Smooth muscle cell (in vitro differentiated cells): ENCODE measurements at regions not wholly inside any gene's neighbourhood (a gene's known extent, or its start where the extent isn't known, plus 50 kb on each side); places are given as distances from the start of the nearest gene placed in this dataset.

Experiments used
- DNase-seq: peaks from one replicate; lab custom pipeline; 2025; ENCODE audit not compliant: unreplicated experiment; lab: John Stamatoyannopoulos, UW
- H2AFZ ChIP-seq: fragments of 200-600 bp; sonication (generic); 2 replicates; pipeline ENCODE4 v1.6.0; 2016; ENCODE audit warnings: antibody characterized with exemption, low read depth, mild to moderate bottlenecking
- H3F3A ChIP-seq: fragments of 200-600 bp; sonication (generic); 2 replicates; pipeline ENCODE4 v1.6.0; 2017; ENCODE audit warnings: antibody characterized with exemption, low read depth
- H3K27ac ChIP-seq: fragments of 200-600 bp; sonication (generic); 2 replicates; pipeline ENCODE4 v1.5.1; 2016; ENCODE audit warnings: low read depth, mild to moderate bottlenecking
- H3K27me3 ChIP-seq: fragments of 200-600 bp; sonication (generic); 2 replicates; pipeline ENCODE4 v1.6.1; 2016; ENCODE audit warnings: low read depth, mild to moderate bottlenecking
- H3K36me3 ChIP-seq: fragments of 200-600 bp; sonication (generic); 2 replicates; pipeline ENCODE4 v1.5.1; 2016; ENCODE audit warnings: low read depth
- H3K4me1 ChIP-seq: fragments of 200-600 bp; sonication (generic); 2 replicates; pipeline ENCODE4 v1.5.1; 2016; ENCODE audit warnings: low read depth
- H3K4me2 ChIP-seq: fragments of 200-600 bp; sonication (generic); 2 replicates; pipeline ENCODE4 v1.6.0; 2016; ENCODE audit warnings: mild to moderate bottlenecking
- H3K4me3 ChIP-seq: fragments of 200-600 bp; sonication (generic); 2 replicates; pipeline ENCODE4 v1.5.1; 2016; ENCODE audit warnings: mild to moderate bottlenecking
- H3K79me2 ChIP-seq: fragments of 200-600 bp; sonication (generic); 2 replicates; pipeline ENCODE4 v1.6.0; 2016; ENCODE audit warnings: low read depth, mild to moderate bottlenecking
- H3K9ac ChIP-seq: fragments of 200-600 bp; sonication (generic); 2 replicates; pipeline ENCODE4 v1.6.0; 2016; ENCODE audit warnings: low read depth
- H3K9me3 ChIP-seq: fragments of 200-600 bp; sonication (generic); replicated peaks from 2 replicates; pipeline ENCODE4 v1.5.1; 2016; ENCODE audit warnings: low read depth
- H4K20me1 ChIP-seq: fragments of 200-600 bp; sonication (generic); 2 replicates; pipeline ENCODE4 v1.6.0; 2016; ENCODE audit warnings: low read depth
- WGBS: methylation state at CpG from one replicate; pipeline ENCODE4 v1.1.7; 2016; ENCODE audit warnings: low lambda C conversion rate; 5-methylcytosine and 5-hydroxymethylcytosine counted together
- TF ChIP-seq, protein P1 (sequence below): fragments of 200-600 bp; sonication (generic); IDR thresholded peaks from 2 replicates; pipeline ENCODE4 v1.5.1; 2017; ENCODE audit warnings: borderline replicate concordance, mild to moderate bottlenecking, antibody characterized with exemption; ENCODE audit not compliant: insufficient read depth, poor library complexity, severe bottlenecking

DNA sequence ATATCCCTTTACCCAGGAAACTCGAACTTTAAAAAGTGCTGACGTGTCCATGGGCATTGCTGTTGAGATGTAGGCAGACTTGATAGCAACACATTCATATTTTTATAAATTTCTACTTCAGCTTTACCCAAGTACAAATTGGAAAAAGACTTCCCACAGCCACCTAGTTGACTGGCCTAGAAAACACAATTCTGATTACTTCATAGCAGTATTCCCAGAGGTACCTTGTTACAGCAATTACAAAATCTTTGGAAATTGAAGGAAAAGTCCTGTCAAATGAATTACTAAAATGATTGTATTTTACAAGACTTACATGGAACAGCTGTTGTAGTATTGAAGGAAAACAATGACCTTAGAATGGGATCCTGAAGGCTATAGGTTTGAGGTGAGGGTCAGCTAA, 130.7 kb upstream of the NREP start:
- TF ChIP-seq, protein P1, sequence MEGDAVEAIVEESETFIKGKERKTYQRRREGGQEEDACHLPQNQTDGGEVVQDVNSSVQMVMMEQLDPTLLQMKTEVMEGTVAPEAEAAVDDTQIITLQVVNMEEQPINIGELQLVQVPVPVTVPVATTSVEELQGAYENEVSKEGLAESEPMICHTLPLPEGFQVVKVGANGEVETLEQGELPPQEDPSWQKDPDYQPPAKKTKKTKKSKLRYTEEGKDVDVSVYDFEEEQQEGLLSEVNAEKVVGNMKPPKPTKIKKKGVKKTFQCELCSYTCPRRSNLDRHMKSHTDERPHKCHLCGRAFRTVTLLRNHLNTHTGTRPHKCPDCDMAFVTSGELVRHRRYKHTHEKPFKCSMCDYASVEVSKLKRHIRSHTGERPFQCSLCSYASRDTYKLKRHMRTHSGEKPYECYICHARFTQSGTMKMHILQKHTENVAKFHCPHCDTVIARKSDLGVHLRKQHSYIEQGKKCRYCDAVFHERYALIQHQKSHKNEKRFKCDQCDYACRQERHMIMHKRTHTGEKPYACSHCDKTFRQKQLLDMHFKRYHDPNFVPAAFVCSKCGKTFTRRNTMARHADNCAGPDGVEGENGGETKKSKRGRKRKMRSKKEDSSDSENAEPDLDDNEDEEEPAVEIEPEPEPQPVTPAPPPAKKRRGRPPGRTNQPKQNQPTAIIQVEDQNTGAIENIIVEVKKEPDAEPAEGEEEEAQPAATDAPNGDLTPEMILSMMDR, result no peak
- no peaks in the 10 kb centered on the region for H4K20me1 ChIP-seq
- no peak for DNase-seq
- no peaks in the 10 kb centered on the region for H3K36me3 ChIP-seq
- H3K27ac ChIP-seq, result no peak overlapping the region
- no peak overlapping the region for H3K4me3 ChIP-seq
- H3K4me1 ChIP-seq, result no peaks in the 10 kb centered on the region
- 96% methylated on average over 2 of the region's 2 CpGs for WGBS
- no peaks in the 10 kb centered on the region for H3K79me2 ChIP-seq
- no peaks in the 10 kb centered on the region for H3K9me3 ChIP-seq
- H3K27me3 ChIP-seq, result no peaks in the 10 kb centered on the region
- H3F3A ChIP-seq, result no peaks in the 10 kb centered on the region
- H3K9ac ChIP-seq, result no peak overlapping the region
- H2AFZ ChIP-seq, result no peak overlapping the region
- H3K4me2 ChIP-seq, result no peak overlapping the region

DNA sequence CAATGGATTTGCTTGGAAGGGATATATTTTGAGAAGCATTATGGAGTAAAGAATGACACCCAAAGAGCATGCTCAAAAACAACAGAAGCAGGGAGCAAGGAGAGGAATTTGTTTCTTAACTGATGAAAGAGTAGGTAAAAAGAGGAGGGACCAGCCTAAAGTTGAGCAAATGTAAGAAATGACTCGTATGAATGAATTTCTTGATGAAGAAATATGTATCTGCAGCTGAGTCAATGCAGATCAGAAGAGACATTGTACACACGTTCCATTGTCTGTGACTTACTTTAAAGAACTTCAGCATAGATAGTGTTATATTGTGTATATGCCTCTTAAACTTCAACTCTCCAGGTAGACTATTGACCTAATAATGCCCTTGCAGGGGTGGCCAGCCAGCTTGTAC, 112.7 kb upstream of the NREP start:
- H3K9me3 ChIP-seq, result no peaks in the 10 kb centered on the region
- H3K4me1 ChIP-seq, result no peaks in the 10 kb centered on the region
- WGBS, result 84% methylated on average over 2 of the region's 2 CpGs
- H3K36me3 ChIP-seq, result no peaks in the 10 kb centered on the region
- H3F3A ChIP-seq, result no peaks in the 10 kb centered on the region
- no peak overlapping the region for H3K4me3 ChIP-seq
- no peak overlapping the region for H3K27ac ChIP-seq
- H3K9ac ChIP-seq, result no peak overlapping the region
- H2AFZ ChIP-seq, result no peak overlapping the region
- H3K79me2 ChIP-seq, result no peaks in the 10 kb centered on the region
- no peak for DNase-seq
- no peaks in the 10 kb centered on the region for H3K27me3 ChIP-seq
- no peak overlapping the region for H3K4me2 ChIP-seq
- TF ChIP-seq, protein P1, result no peak
- no peaks in the 10 kb centered on the region for H4K20me1 ChIP-seq

DNA sequence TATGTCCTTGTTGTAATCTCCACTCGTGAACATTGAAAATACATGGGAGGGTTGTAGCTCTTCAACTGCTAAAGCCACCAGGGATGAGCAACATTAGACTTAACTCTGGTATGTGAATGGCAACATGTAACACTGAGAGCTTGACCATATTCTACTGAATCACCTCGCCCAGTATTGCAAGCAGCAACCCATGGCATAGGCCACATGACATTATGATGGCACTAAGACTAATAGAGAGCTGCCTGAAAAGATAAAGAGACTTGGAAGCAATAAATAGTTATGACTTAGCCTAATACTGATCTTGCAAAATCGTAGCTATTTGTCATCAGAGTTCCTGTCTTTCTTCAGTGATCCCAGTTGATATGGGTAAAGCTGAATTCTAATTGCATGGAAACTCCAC, 108.4 kb upstream of the NREP start:
- WGBS, result 54% methylated on average over 3 of the region's 3 CpGs
- H3K79me2 ChIP-seq, result no peaks in the 10 kb centered on the region
- no peaks in the 10 kb centered on the region for H3F3A ChIP-seq
- no peak overlapping the region for H3K4me2 ChIP-seq
- H3K36me3 ChIP-seq, result no peaks in the 10 kb centered on the region
- no peak for DNase-seq
- no peaks in the 10 kb centered on the region for H3K27me3 ChIP-seq
- H2AFZ ChIP-seq, result no peak overlapping the region
- H3K9me3 ChIP-seq, result no peaks in the 10 kb centered on the region
- H4K20me1 ChIP-seq, result no peaks in the 10 kb centered on the region
- TF ChIP-seq, protein P1, result no peak
- no peak overlapping the region for H3K4me3 ChIP-seq
- no peak overlapping the region for H3K27ac ChIP-seq
- no peak overlapping the region for H3K9ac ChIP-seq
- no peaks in the 10 kb centered on the region for H3K4me1 ChIP-seq

DNA sequence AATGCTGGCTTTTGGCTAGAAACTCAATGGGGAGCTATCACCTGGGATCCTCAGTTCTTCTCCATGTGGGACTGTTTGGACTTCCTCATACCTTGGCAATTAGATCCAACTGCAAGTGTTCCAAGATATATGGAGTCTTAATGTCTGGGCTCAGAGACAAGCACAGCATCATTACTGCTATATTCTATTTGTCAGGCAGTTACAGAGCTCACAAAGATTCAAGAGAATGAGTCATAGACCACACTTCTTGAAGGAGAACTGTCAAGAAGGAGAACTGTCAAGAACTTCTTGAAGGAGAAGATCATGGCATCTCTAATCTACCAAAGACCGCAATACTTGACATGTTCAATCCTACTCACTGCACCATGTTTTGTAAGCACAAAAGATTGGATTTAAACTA, 106.8 kb upstream of the NREP start:
- H3K27ac ChIP-seq, result no peak overlapping the region
- WGBS, result 85% methylated on average over 1 of the region's 1 CpG

More for the DNA sequence above, 106.8 kb upstream of the NREP start:
- H4K20me1 ChIP-seq, result no peaks in the 10 kb centered on the region
- H3F3A ChIP-seq, result no peaks in the 10 kb centered on the region
- no peak for DNase-seq
- TF ChIP-seq, protein P1, result no peak
- H3K4me2 ChIP-seq, result no peak overlapping the region
- no peaks in the 10 kb centered on the region for H3K9me3 ChIP-seq
- H3K36me3 ChIP-seq, result no peaks in the 10 kb centered on the region
- H3K27me3 ChIP-seq, result no peaks in the 10 kb centered on the region
- H2AFZ ChIP-seq, result no peak overlapping the region
- no peaks in the 10 kb centered on the region for H3K4me1 ChIP-seq
- no peaks in the 10 kb centered on the region for H3K79me2 ChIP-seq
- H3K9ac ChIP-seq, result no peak overlapping the region
- no peak overlapping the region for H3K4me3 ChIP-seq
